GM19395 (cell line): ENCODE measurements at regions not wholly inside any gene's neighbourhood (a gene's known extent, or its start where the extent isn't known, plus 50 kb on each side); places are given as distances from the start of the nearest gene placed in this dataset.

ENCODE experiments used
- ATAC-seq: cut with Tn5 transposase; IDR thresholded peaks from one replicate; pipeline ENCODE4 v1.9.1; 2021; ENCODE audit warnings: mild to moderate bottlenecking, moderate library complexity; ENCODE audit not compliant: unreplicated experiment

DNA sequence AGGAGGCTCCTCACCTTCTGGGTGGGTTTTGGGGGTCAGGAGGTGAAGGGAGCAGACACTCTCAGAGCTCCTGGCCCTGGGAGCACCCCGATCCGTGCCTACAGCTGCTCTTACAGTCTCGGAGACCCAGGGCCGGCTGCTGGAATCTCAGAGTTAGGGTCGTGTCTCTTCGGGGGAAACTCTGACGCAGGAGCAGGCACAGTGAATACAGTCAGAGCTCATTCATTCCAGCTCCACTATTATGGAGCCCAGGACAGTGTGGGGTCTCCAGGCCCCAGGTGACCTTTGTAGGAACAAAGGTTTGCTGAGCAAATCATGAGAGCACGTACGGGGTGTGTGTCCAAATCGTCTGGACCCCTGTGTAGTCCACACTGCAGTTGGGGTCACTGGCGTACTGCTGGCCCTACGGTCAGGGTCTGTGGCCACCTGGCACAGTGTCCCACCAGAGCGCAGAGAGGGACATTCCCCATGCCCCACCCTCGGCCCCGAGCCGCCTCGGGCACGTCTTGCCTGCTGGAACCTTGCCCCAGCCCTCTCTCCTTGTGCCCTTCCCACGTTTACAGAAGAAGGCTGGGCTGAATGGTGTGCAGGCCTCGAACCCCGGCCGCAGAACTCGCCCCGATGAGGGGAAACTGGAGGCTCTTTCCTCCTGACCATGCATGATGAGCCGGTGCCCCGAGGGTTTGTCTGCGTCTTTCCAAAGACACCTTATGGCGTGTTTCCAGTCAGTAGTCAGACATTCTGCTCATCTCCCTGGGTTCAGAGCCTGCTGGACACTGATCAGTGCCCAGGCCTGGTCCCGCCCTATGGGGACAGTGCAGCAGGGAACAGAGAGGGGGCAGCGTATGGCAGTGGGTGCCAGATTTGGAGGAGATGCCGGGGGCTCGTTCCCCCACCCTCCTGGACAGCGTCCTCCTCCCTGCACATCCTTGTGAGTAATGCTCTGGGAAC, 1166.6 kb downstream of the BRD1 start:
- no peak for ATAC-seq

DNA sequence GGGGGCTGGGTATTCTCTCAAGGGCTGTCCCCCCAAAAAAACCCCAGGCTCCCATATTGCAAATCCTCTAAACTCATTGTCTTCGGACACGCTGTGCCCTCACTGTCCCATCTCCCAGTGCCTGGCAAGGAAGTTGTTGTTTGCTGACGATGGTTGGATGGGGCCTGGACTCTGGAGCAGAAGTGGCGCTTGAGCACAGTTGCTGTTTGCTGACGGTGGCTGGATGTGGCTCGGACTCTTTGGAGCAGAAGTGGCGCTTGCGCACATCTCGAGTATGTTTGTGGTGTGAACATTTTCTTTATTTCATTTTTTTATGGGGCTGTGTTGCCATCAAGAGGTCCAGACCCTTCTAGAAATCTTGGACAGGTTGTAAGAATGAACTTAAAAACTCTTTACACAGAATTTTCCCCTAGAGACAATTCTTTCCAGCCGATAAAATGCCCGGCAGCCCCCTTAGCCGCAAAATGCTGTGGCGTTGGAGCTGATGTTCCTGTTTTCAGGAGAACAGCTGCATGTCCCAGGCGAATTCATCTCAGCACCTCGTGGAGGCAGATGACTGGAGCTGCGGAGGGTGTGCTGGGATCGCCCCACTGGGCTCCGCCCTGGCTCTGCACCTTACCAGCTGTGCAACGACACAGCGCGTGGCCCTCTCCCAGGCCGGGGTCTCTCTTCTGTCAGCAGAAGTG, 1167.4 kb downstream of the BRD1 start:
- ATAC-seq = no peak

GRCh38 chr22:48659404-48659996, 1168.2 kb downstream of the BRD1 start:
- no peak for ATAC-seq

DNA sequence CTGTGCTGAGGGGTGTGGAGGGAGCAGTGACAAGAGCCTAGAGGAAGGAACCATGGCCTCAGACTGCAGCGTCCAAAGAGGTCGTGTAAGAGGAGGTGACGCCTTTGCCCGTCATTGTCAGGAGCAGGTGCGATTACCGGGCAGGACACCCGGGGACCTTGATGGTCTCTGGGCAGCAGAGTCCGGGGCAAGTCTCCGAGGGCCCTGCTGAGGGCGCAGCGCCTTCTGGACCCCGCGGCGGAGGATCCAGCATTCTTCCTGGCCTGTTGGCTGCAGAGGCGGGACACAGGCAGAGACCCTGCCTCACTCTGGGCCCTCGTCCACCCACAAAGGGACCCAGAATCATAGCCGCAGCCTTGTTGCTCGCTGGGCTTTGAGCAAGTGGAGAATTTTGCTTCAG, 1168.8 kb downstream of the BRD1 start:
- ATAC-seq = no peak

DNA sequence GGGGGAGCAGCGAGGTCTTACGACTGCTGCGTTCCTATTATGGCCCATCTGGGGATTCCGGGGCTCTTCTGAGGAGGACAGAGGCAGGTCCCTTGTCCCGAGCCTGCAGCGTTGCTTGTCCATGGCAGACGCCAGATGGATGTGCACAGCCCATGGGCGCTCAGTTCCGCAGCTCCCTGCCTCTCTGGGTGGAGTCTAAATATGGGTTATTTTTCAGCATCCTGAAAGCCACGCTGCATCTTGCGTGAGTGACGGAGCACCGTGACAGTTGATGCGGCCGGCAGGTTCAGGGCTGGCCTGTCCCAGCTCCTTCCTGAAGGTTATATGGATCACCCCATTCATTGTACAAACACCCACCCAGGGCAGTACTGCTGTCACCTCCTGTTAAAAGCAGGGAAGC, 1169.4 kb downstream of the BRD1 start:
- no peak for ATAC-seq

DNA sequence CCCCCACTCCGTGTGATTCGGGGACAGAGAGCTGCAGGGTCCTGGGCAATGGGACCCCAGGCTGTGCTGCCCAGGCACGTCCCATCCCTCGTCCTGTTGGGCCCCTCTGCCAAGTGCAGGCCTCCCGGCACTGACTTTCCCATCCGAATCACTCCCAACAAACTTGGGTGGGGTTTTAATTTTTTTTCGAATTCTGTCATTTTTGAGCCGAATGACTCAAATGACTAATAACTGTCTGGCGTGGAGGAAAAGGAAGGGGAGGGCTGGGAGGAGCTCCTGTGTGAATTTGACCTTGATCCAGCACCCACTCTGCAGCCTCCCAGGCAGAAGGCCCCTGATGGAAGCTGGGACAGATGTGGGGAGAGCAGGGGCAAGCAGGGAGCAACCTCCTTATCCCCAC, 1173.2 kb downstream of the BRD1 start:
- no peak for ATAC-seq

- no peak for ATAC-seq
Measured at GRCh38 chr22:48653929-48654328, 1173.7 kb downstream of the BRD1 start.

GRCh38 chr22:48653306-48653705, 1174.4 kb downstream of the BRD1 start:
- no peak for ATAC-seq

- ATAC-seq = no peak
Measured at GRCh38 chr22:48652796-48653195, 1174.9 kb downstream of the BRD1 start.

- ATAC-seq = no peak
Measured at GRCh38 chr22:48651981-48652538, 1175.6 kb downstream of the BRD1 start.

- no peak for ATAC-seq
Measured at GRCh38 chr22:48651036-48651890, 1176.4 kb downstream of the BRD1 start.

DNA sequence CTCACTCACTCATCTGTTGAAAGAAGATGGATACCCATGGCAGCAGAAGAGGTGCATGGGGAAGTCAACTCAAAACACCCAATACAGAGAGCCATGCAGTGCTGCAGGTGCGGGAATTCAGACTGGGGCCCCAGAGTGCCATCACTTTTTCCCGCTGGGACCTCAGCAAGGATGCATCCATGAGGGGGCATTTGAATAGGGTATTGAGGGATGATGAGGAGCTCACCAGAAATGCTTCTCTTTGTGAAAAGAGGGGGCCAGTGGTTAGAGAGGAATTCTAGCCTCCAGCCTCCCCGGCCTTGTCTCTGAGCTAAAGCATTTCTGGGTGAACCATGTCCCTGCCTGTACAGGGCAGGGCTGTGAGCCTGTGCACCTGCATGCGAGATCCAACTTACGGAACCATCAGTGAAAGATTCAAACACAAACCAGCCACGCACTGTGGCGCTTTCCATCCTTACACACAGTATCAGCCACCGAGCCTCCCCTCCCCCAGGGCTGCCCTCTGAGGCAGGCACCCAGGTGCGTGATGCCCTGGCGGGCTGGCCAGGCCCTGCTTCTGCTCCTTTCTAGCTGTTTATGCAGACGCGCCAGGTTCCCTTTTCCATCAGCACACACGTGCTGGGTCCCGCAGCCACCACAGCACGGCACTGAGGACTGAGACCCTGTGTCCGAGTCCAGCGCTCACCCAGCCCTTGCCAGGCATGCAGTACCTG, 1177.2 kb downstream of the BRD1 start:
- no peak for ATAC-seq

- ATAC-seq = no peak
Measured at GRCh38 chr22:48649466-48649865, 1178.2 kb downstream of the BRD1 start.

DNA sequence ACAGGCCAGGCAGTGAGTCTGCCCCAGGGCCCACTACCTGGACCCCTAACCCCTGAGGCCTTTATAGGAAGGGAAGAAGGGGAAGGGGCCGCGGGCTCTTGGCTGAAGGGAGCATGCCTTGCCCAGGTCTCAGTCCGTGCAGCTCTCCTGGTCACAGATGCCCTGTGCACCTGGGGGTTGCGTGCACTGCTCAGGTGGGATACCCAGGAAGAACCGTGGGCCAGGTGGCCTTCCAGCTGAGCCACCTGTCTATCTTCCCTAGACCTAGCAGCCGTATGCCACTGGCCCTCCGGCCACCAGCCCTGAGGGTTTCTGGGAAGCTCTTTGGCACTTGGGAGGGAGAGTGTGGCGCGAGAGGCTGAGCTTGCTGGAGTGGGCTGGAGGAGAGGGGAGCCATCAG, 1178.6 kb downstream of the BRD1 start:
- ATAC-seq = no peak

GRCh38 chr22:48647606-48648515, 1179.8 kb downstream of the BRD1 start:
- ATAC-seq = no peak

GRCh38 chr22:48647051-48647450, 1180.6 kb downstream of the BRD1 start:
- no peak for ATAC-seq

GRCh38 chr22:48646216-48646925, 1181.3 kb downstream of the BRD1 start:
- ATAC-seq = no peak

DNA sequence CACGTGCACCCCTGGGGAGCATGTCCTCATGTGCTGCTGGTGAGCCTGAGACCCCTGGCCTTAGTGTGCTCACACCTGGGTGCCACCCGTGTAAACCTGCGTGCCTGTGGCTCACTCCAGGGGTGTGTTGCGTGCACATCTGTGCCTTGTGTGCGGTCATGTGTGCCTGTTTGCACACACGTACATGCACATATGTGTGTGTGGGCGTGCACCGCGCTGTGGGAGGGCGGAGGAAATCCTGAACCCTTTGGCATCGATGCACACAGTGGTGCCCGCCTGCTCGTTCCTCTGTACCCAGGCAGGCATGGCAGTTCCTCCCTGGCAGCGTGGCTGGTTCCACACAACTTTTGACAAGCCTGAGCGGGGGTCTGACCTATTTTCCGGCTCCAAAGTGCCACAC, 1181.9 kb downstream of the BRD1 start:
- ATAC-seq = no peak
